ENCODE measurements at regions not wholly inside any gene's neighbourhood (a gene's known extent, or its start where the extent isn't known, plus 50 kb on each side); places are given as distances from the start of the nearest gene placed in this dataset.
"Not testable (repeated sequence)": the region's sequence is repeated elsewhere in the genome, so short reads cannot be mapped to it uniquely, and the experiment has no call there.

GRCh38 chr6:16995511-16996250 lies 106.2 kb upstream of the STMND1 start:
- no peaks in the 10 kb centered on the region for H3K36me3 ChIP-seq
- no peaks in the 10 kb centered on the region for H3K27me3 ChIP-seq
- intact Hi-C loops (cut with DNase I; ENCODE audit: low total_unique reads), result no loop called here
- no peak for TF ChIP-seq CTCF (IDR thresholded peaks at IDR 0.05)
- H3K9me3 ChIP-seq, result no peaks in the 10 kb centered on the region
- peaks cover 0 to 7% (median 3%) of the 10 kb centered on the region in 4 donors for H3K4me1 ChIP-seq
- no peak overlapping the region for H3K4me3 ChIP-seq
- no peak for DNase-seq
- H3K27ac ChIP-seq, result no peak overlapping the region

GRCh38 chr6:16993396-16993795 lies 108.5 kb upstream of the STMND1 start:
- TF ChIP-seq CTCF (IDR thresholded peaks at IDR 0.05), result no peak
- intact Hi-C loops (cut with DNase I; ENCODE audit: low total_unique reads), result no loop called here
- DNase-seq, result no peak
- H3K4me1 ChIP-seq, result no peaks in the 10 kb centered on the region
- H3K36me3 ChIP-seq, result no peaks in the 10 kb centered on the region
- H3K4me3 ChIP-seq, result no peak overlapping the region
- no peaks in the 10 kb centered on the region for H3K9me3 ChIP-seq
- H3K27me3 ChIP-seq, result no peaks in the 10 kb centered on the region
- no peak overlapping the region for H3K27ac ChIP-seq

- no peaks in the 10 kb centered on the region for H3K9me3 ChIP-seq
- DNase-seq, result no peak
- no peaks in the 10 kb centered on the region for H3K27me3 ChIP-seq
- H3K36me3 ChIP-seq, result no peaks in the 10 kb centered on the region
- H3K4me3 ChIP-seq, result no peak overlapping the region
- no peaks in the 10 kb centered on the region for H3K4me1 ChIP-seq
- intact Hi-C loops (cut with DNase I; ENCODE audit: low total_unique reads), result no loop called here
- H3K27ac ChIP-seq, result no peak overlapping the region
- no peak for TF ChIP-seq CTCF (IDR thresholded peaks at IDR 0.05)
These were observed 109.7 kb upstream of the STMND1 start for GRCh38 chr6:16991981-16992629.

- H3K36me3 ChIP-seq; H3K4me3 ChIP-seq; H3K27ac ChIP-seq; DNase-seq; H3K9me3 ChIP-seq; H3K27me3 ChIP-seq; intact Hi-C loops (cut with DNase I; ENCODE audit: low total_unique reads): not testable (repeated sequence)
- peaks cover 0 to 14% (median 7%) of the 10 kb centered on the region in 4 donors for H3K4me1 ChIP-seq
These were observed 111.9 kb upstream of the STMND1 start for GRCh38 chr6:16989976-16990375.

- no peak overlapping the region for H3K4me3 ChIP-seq
- no peaks in the 10 kb centered on the region for H3K36me3 ChIP-seq
- no peaks in the 10 kb centered on the region for H3K27me3 ChIP-seq
- no peak overlapping the region for H3K27ac ChIP-seq
- TF ChIP-seq CTCF (IDR thresholded peaks at IDR 0.05), result no peak
- DNase-seq, result no peak
- H3K4me1 ChIP-seq, result peaks cover 0 to 14% (median 7%) of the 10 kb centered on the region in 4 donors
- intact Hi-C loops (cut with DNase I; ENCODE audit: low total_unique reads), result no loop called here
- H3K9me3 ChIP-seq, result no peaks in the 10 kb centered on the region
These were observed 112.5 kb upstream of the STMND1 start for GRCh38 chr6:16989382-16989781.

GRCh38 chr6:16987996-16988395 lies 113.9 kb upstream of the STMND1 start:
- Histone ChIP-seq H3K4me1 (peaks cover 0 to 14% (median 7%) of the 10 kb centered on the region in 4 donors), H3K27ac (no peak overlapping the region), H3K9me3 (no peaks in the 10 kb centered on the region), H3K27me3 (no peaks in the 10 kb centered on the region), H3K36me3 (no peaks in the 10 kb centered on the region), H3K4me3 (no peak overlapping the region)
- no peak for TF ChIP-seq CTCF (IDR thresholded peaks at IDR 0.05)
- intact Hi-C loops (cut with DNase I; ENCODE audit: low total_unique reads), result no loop called here
- DNase-seq, result no peak
